Stimulated activated CD8-positive, alpha-beta memory T cell treated with anti-CD3 and anti-CD28 coated beads, Interleukin-7, amount 100 ng/mL, for 48 hours (primary cell): ENCODE measurements at regions not wholly inside any gene's neighbourhood (a gene's known extent, or its start where the extent isn't known, plus 50 kb on each side); places are given as distances from the start of the nearest gene placed in this dataset.

ENCODE experiments used
- DNase-seq, 2 donors: peaks; one replicate each; pipeline ENCODE4 v3.0.0-alpha.2; 2020; ENCODE audit warnings: low read depth in 1 of 2; ENCODE audit errors: extremely low read depth in 1 of 2

GRCh38 chr1:116231752-116232151, 120.6 kb downstream of the MAB21L3 start:
- no peak for DNase-seq

- no peak for DNase-seq
Measured at GRCh38 chr1:116232989-116233514, 121.9 kb downstream of the MAB21L3 start.

- no peak for DNase-seq
Measured at GRCh38 chr1:116234429-116234828, 123.2 kb downstream of the MAB21L3 start.

GRCh38 chr1:116239916-116240315, 128.7 kb downstream of the MAB21L3 start:
- no peak for DNase-seq

- DNase-seq, result no peak
Measured at GRCh38 chr1:116242741-116243140, 130.3 kb upstream of the ATP1A1 start.

- no peak for DNase-seq
Measured at GRCh38 chr1:116243333-116244054, 129.6 kb upstream of the ATP1A1 start.

GRCh38 chr1:116246174-116246573, 126.9 kb upstream of the ATP1A1 start:
- DNase-seq, result no peak

- no peak for DNase-seq
Measured at GRCh38 chr1:116252271-116252670, 120.8 kb upstream of the ATP1A1 start.

GRCh38 chr1:116252785-116253184, 120.3 kb upstream of the ATP1A1 start:
- no peak for DNase-seq

GRCh38 chr1:116253566-116254382, 119.3 kb upstream of the ATP1A1 start:
- no peak for DNase-seq

- no peak for DNase-seq
Measured at GRCh38 chr1:116254776-116255175, 118.3 kb upstream of the ATP1A1 start.

GRCh38 chr1:116255486-116256285, 117.4 kb upstream of the ATP1A1 start:
- no peak for DNase-seq

- no peak for DNase-seq
Measured at GRCh38 chr1:116256286-116256649, 116.8 kb upstream of the ATP1A1 start.

- no peak for DNase-seq
Measured at GRCh38 chr1:116256875-116257274, 116.2 kb upstream of the ATP1A1 start.

GRCh38 chr1:116257341-116257767, 115.7 kb upstream of the ATP1A1 start:
- DNase-seq, result peak in 1 of 2 donors; percentile 41

GRCh38 chr1:116257836-116258235, 115.2 kb upstream of the ATP1A1 start:
- no peak for DNase-seq

GRCh38 chr1:116258668-116259419, 114.2 kb upstream of the ATP1A1 start:
- peak in 1 of 2 donors; percentile 14 for DNase-seq

- no peak for DNase-seq
Measured at GRCh38 chr1:116259663-116260062, 113.4 kb upstream of the ATP1A1 start.

- no peak for DNase-seq
Measured at GRCh38 chr1:116260115-116260514, 112.9 kb upstream of the ATP1A1 start.

- no peak for DNase-seq
Measured at GRCh38 chr1:116260621-116261020, 112.4 kb upstream of the ATP1A1 start.
